HTR-8/SVneo (cell line): ENCODE measurements at regions not wholly inside any gene's neighbourhood (a gene's known extent, or its start where the extent isn't known, plus 50 kb on each side); places are given as distances from the start of the nearest gene placed in this dataset.

ENCODE experiments used
- DNase-seq: peaks from one replicate; pipeline ENCODE4 v3.0.0; 2011; ENCODE audit warnings: low spot score, mixed read lengths; ENCODE audit not compliant: insufficient read length
- FAIRE-seq: peaks from 2 replicates; lab custom pipeline; 2011; peaks lifted over from hg19 to GRCh38; lab: Jason Lieb, UNC

GRCh38 chr6:118761645-118762044 is 110.3 kb upstream of the CEP85L start:
- no peak for FAIRE-seq

GRCh38 chr6:118758946-118759345 is 107.6 kb upstream of the CEP85L start:
- DNase-seq (no peak), FAIRE-seq (no peak)

More at GRCh38 chr6:118761645-118762044, 110.3 kb upstream of the CEP85L start:
- no peak for DNase-seq

- FAIRE-seq (no peak), DNase-seq (no peak)
Observed at GRCh38 chr6:118755941-118756646, 104.7 kb upstream of the CEP85L start.

- FAIRE-seq, result no peak
- DNase-seq, result no peak
Observed at GRCh38 chr6:118752803-118753202, 101.4 kb upstream of the CEP85L start.

- FAIRE-seq (no peak), DNase-seq (no peak)
Observed at GRCh38 chr6:118751072-118751471, 99.7 kb upstream of the CEP85L start.

GRCh38 chr6:118750143-118750542 is 98.8 kb upstream of the CEP85L start:
- DNase-seq, result no peak
- FAIRE-seq, result peak; percentile 48

- FAIRE-seq (no peak), DNase-seq (no peak)
Observed at GRCh38 chr6:118748311-118749062, 97.1 kb upstream of the CEP85L start.

- no peak for DNase-seq
- no peak for FAIRE-seq
Observed at GRCh38 chr6:118746825-118747174, 95.4 kb upstream of the CEP85L start.

- FAIRE-seq, result no peak
- no peak for DNase-seq
Observed at GRCh38 chr6:118746145-118746824, 94.9 kb upstream of the CEP85L start.

- DNase-seq (no peak), FAIRE-seq (no peak)
Observed at GRCh38 chr6:118745156-118745555, 93.8 kb upstream of the CEP85L start.

GRCh38 chr6:118744261-118744941 is 93.0 kb upstream of the CEP85L start:
- no peak for FAIRE-seq
- DNase-seq, result no peak

GRCh38 chr6:118743746-118744145 is 92.4 kb upstream of the CEP85L start:
- FAIRE-seq (no peak), DNase-seq (no peak)

- DNase-seq (no peak), FAIRE-seq (no peak)
Observed at GRCh38 chr6:118740372-118740771, 89.0 kb upstream of the CEP85L start.

GRCh38 chr6:118739696-118740353 is 88.4 kb upstream of the CEP85L start:
- DNase-seq (no peak), FAIRE-seq (no peak)

GRCh38 chr6:118736440-118736839 is 85.0 kb upstream of the CEP85L start:
- FAIRE-seq (no peak), DNase-seq (no peak)

GRCh38 chr6:118735320-118735719 is 83.9 kb upstream of the CEP85L start:
- DNase-seq, result peak; percentile 48
- FAIRE-seq, result no peak

GRCh38 chr6:118725944-118726343 is 74.6 kb upstream of the CEP85L start:
- FAIRE-seq (no peak), DNase-seq (no peak)

GRCh38 chr6:118724211-118724610 is 72.8 kb upstream of the CEP85L start:
- FAIRE-seq, result no peak
- no peak for DNase-seq

- no peak for DNase-seq
- FAIRE-seq, result no peak
Observed at GRCh38 chr6:118722829-118723813, 71.7 kb upstream of the CEP85L start.
